D721Med (cell line): ENCODE measurements at regions not wholly inside any gene's neighbourhood (a gene's known extent, or its start where the extent isn't known, plus 50 kb on each side); places are given as distances from the start of the nearest gene placed in this dataset.
"Not testable (repeated sequence)": the region's sequence is repeated elsewhere in the genome, so short reads cannot be mapped to it uniquely, and the experiment has no call there.

Experiments
- DNase-seq: peaks from one replicate; pipeline ENCODE4 v3.0.0; 2011; ENCODE audit warnings: low spot score; ENCODE audit not compliant: insufficient read length
- FAIRE-seq: peaks from 2 replicates; lab custom pipeline; 2011; peaks lifted over from hg19 to GRCh38; lab: Jason Lieb, UNC
- TF ChIP-seq, protein P1 (sequence below): IDR thresholded peaks from 2 replicates; pipeline ENCODE4 v1.5.1; 2012; ENCODE audit warnings: mild to moderate bottlenecking, control low read depth; ENCODE audit not compliant: insufficient read depth; ENCODE audit errors: missing control alignments

DNA sequence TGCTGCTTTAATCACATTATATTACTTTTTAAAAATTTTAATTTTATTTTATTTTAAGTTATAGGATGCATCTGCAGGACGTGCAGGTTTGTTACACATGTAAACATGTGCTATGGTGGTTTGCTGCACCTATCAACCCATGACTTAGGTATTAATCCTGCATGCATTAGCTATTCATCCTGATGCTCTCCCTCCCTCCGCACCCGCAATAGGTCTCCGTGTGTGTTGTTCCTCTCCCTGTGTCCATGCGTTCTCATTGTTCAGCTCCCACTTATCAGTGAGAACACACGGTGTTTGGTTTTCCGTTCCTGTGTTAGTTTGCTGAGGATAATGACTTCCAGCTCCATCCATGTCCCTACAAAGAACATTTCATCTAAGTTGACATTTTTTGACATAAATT, 283.2 kb downstream of the CYRIA start:
- TF ChIP-seq, protein P1, sequence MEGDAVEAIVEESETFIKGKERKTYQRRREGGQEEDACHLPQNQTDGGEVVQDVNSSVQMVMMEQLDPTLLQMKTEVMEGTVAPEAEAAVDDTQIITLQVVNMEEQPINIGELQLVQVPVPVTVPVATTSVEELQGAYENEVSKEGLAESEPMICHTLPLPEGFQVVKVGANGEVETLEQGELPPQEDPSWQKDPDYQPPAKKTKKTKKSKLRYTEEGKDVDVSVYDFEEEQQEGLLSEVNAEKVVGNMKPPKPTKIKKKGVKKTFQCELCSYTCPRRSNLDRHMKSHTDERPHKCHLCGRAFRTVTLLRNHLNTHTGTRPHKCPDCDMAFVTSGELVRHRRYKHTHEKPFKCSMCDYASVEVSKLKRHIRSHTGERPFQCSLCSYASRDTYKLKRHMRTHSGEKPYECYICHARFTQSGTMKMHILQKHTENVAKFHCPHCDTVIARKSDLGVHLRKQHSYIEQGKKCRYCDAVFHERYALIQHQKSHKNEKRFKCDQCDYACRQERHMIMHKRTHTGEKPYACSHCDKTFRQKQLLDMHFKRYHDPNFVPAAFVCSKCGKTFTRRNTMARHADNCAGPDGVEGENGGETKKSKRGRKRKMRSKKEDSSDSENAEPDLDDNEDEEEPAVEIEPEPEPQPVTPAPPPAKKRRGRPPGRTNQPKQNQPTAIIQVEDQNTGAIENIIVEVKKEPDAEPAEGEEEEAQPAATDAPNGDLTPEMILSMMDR, result no peak

DNA sequence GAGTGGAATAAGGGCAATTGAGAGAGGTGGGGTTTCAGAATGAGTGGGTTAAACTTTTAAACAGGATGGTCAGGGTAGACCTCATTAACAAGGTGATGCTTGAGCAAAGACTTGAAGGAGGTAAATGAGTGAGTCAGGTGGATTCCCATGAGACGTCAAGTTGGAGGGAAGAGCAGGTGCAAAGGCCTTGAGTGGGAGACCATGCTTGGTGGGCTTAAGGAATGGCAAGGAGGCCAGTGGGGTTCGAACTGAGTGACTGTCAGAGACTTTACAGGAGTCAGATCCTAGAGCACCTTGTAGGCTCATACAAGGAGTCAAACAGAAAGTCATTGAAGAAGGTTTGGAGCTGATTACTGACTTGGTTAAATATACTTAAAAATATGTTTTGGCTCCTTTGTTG, 284.1 kb downstream of the CYRIA start:
- no peak for FAIRE-seq
- no peak for DNase-seq
- TF ChIP-seq, protein P1, result no peak

More for the DNA sequence above, 283.2 kb downstream of the CYRIA start:
- no peak for DNase-seq
- FAIRE-seq, result no peak

DNA sequence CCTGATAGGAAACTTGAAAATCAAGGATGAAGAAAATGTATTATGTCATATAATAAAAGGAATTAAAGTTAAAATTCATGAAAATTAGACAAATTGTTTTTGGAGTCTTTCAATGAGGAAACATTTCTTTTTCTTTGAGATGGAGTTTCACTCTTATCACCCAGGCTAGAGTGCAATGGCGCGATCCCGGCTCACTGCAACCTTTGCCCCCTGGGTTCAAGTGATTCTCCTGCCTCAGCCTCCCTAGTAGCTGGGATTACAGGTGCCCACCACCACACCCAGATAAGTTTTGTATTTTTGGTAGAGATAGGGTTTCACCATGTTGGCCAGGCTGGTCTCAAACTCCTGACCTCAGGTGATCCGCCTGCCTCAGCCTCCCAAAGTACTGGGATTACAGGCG, 285.7 kb downstream of the CYRIA start:
- not testable (repeated sequence) for FAIRE-seq

DNA sequence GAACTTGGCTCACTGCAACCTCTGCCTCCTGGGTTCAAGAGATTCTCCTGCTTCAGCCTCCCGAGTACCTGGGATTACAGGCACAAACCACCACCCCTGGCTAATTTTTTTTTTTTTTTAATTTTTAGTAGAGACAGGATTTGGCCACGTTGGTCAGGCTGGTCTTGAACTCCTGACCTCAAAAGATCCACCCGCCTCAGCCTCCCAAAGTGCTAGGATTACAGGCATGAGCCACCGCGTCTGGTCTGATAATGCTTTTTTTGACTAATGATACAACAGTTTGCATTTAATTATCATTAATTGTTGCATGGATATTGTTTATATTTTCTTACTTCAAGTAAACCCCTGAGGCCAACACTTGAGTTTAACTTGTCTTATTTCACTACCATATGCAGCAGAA, 286.6 kb downstream of the CYRIA start:
- FAIRE-seq, DNase-seq: not testable (repeated sequence)

More for the DNA sequence above, 285.7 kb downstream of the CYRIA start:
- DNase-seq, result not testable (repeated sequence)

DNA sequence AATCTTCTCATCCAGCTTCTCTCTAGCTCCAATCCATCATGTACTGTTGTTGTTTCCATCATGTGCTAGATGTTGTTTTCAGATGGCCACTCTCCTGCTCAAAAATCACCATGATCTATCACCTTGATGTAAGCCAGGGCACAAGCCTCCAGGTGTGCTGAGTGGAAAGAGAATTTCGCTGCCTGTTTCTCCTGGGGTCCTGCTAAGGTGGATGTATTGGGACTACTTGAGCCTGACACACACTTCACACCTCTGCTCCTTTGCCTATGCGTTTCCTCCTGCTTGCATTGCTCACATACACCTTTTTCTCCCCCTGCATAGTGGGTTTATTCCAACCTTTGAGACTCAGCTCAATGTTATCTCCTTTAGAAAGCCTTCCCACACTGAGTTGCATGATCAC, 287.6 kb downstream of the CYRIA start:
- TF ChIP-seq, protein P1, result no peak
- DNase-seq (no peak), FAIRE-seq (no peak)

DNA sequence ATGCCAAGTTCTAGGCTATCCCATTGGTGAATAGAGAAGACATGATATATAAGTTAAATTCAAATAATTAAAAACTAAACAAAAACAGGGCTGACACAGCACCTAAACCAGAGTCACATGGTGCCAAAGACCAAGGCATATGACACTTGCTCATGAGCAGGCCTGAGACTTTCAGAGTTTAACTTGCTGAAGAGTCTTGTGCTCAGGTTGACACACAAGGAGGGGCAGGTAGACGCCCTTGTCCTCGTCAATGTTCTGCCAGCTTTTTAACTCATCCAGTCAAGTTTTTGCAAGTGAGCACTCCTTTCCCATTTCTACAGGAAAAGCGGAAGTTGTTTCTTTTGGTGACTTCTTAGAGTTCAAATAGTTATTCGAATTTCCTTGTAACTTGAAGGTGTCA, 289.7 kb downstream of the CYRIA start:
- FAIRE-seq (no peak), DNase-seq (no peak)
- TF ChIP-seq, protein P1, result no peak

DNA sequence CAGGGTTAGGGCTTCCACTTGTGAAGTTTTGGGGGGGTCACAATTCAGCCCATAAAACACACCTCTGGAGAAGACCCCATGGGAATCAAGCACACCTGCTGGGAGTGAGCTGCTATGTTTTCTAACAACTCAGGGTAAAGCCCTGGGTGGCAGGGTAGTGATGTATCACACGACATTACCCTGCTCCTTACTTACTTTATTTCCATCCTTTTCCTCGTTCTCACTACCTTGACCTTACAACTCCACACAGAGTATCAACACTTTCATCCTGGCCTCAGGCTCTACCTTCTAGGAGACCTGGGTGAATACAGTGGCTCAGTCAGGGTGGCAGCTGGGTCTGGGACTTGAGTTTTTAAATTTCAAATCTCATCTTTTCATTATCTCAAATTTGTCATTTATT, 290.3 kb downstream of the CYRIA start:
- no peak for FAIRE-seq
- no peak for DNase-seq
- TF ChIP-seq, protein P1, result no peak

DNA sequence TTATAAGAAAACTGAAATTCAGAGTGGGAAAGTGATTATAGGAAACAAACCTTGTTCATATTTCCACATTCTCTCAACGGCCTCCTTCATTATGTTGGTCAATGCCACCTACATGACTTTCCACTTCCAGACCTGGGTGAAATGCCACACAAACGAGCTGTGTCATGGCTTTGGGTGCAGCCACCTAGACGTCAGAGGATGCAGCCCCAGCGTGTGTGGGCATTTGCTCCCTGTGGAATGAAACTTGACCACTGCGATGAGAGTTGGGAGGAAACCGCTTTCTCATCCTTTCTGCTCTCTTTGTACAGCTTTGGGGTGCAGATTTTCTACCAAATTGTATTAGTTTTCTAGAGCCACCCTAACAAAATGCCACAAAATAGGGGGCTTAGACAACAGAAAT, 291.0 kb downstream of the CYRIA start:
- FAIRE-seq, result no peak
- DNase-seq, result no peak
- TF ChIP-seq, protein P1, result no peak
